NCI-H2227 (cell line): ENCODE measurements at regions not wholly inside any gene's neighbourhood (a gene's known extent, or its start where the extent isn't known, plus 50 kb on each side); places are given as distances from the start of the nearest gene placed in this dataset.

Experiments
- DNase-seq: peaks from one replicate; lab custom pipeline; 2025; ENCODE audit not compliant: unreplicated experiment; lab: John Stamatoyannopoulos, UW

DNA sequence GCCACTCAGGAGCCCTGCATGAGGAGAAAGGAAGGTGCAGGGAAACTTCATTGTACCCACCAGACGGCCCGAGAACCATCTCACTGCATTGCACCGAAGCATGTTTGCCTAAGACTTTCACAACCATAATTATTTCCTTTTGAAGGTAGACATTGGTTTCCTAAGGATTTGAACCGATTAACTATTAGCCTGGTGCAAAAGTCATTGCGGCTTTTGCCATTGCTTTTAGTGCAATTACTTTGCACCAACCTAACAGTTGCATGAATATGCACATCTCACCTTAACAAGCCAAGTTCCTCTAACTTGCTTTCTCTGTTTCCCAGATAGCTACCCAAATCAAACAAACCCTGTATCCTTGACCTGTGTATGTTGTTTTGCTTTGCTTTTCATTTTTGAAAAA lies 516.3 kb upstream of the ID2 start:
- DNase-seq, result no peak

DNA sequence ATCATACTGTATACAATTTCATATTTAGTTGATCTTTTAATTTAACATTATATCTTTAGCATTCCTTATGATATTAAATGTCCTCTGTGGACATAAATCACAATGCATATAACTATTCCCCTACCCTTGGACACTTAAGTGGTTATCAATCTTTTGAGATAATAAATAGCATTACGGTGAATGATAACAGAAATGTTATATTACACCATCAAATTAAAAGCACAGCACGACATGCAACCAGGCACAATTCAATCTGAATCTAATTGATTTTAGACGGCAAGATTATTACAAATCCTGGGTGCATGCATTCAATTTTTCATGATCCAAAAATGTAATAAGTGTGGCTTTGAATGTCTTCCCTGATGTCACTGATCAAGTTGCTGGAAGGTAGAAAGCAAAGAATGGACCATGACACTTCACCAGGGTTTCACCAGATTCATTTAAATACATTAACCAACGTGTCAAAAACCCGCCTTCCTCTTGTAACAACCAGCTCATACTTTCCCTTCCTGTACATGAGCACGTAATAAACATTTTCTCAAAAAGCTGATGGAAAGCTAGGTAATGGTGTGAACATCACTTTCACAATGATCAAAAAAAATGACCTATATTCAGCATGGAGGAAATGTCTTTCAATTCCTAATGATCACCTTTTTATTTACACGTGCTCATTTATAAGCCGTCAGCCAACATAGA lies 513.7 kb upstream of the ID2 start:
- DNase-seq, result no peak

DNA sequence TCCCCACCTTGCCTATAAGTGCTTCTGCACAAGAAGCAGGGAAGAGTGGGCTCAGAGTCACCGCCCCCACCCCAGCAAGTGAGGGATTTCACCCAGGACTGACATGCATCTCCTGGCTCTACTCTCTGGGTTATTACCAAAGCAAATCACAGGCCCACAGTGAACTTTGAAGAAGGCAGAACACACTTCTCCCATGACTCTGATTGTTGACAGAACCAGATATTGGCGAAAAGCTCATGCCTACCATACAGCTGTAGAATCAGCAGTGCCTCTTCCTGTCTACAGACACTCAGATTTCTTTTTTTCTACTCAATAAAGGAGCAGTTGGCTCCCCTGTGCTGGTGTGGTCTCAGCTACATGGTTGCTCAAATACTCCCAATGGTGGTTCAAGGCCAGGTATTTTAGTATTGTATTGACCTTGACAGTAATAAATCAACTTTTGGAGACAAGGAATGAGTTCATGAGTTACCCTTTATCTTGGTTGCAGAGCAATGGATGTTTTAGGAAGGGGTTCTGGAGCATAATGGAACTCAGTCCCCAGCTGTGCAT lies 512.9 kb upstream of the ID2 start:
- no peak for DNase-seq

DNA sequence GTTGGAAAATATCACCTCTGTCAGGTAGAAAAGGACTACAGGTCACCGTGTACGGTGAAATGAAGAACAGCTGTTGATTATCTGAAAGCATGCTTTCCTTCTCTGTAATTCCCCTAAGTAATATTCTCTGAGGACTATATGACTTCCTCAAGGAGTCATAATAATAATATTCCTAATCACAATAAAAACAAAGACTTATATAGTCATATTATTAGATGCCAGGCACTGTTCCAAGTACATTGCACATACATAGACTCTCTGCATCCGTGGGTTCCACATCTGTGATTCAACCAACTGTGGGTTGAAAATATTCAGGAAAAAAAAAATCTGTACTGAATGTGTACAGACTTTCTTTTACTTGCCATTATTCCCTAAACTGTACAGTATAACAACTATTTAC lies 512.4 kb upstream of the ID2 start:
- DNase-seq, result no peak

DNA sequence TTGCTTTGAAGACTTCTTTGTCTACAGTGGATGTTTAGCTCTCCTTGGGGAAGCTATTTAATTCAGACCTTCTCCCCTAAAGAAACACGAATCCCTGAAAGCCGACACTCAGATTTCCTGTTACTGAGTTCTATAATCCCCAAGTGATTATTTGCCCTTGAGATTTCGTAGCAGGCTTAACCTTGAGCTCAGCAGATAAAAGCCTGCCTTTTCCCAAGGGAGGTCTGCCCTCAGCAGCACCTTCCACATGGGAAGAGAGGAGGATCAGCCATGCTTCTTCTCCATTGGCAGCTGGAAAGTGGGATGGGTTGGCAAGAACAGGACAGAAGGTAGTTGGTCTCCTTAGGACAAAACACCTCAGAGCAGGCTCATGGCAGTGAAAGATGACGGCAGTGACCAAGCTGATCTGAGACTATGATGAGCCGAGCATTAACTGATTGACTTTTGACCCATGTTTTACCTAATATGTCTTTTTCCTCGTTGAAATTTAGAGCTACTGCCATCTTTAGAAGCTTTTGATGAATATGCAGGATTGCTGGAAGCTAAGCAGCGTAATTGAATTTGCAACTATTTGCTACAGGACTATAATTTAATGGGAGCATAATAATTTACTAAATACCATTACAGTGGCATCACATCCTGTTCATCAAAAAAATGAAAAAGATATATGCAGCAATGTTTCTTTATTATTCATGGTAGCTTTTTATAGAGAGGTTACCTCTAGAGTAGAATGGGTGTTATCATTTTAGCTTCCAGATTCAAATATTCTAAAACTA lies 511.1 kb upstream of the ID2 start:
- DNase-seq, result no peak

DNA sequence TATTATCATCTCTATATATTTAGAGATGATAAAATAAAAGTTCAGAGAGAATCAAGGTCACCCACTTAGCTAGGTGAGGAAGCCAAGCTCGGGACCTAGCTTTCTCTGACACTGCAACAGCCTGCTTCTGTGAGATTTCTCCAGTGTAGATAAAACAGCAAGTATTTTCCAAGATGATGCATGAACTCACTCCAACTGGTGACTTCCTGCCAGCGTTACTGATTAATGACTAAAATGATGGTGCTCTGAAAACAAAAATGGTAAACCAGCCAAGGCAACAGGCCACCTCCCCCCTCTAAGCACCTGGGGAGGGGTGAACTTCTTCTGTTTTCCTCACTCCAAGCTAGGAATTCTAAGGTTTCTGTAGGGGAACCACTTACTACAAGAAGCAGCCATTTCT lies 510.2 kb upstream of the ID2 start:
- DNase-seq, result no peak

DNA sequence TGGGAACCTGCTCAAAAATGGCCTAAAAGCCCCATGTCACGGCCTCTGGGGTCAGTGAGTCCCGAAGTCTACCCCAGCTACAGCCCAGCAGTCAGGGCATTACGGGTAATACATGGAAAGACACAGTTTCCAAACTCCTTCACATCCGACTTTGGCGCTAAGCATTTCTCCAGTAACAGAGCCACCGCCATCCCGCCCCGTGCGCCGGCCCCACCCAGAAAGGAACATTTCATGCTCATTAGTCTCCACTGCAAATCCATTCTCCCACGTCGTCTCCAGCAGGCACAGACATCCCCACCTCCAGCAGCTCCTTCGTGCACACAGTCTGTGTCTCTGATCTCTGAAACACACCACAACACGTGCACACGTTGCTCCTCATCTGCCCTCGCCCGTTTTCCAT lies 509.2 kb upstream of the ID2 start:
- DNase-seq, result no peak

DNA sequence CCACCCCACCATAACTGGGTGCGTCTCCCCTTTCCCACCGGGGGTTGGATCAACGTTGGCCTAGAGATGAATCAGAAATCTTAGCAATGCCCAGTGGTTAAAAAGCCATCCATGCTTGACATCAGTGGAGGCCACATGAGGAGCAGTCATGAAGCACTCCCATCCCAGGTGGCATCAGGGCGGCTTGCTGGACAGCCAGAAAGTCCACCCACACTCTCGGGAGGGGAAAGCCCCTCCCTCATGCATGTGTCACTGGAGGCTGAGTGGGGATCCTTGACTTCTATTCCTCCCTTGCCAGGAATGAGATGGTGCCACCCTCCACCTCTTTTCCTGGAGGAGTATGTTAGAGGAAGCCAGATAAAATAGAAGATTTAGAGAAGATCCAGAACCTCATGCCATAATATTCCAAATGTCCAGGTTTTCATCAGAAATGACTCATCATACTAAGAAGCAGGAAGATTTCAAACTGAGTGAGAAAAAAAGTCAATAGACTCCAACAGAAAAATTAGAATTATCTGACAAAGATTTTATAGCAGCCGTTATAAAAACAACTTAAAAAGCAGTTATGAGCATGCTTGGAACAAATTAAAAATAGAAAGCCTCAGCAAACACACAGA lies 507.1 kb upstream of the ID2 start:
- no peak for DNase-seq

DNA sequence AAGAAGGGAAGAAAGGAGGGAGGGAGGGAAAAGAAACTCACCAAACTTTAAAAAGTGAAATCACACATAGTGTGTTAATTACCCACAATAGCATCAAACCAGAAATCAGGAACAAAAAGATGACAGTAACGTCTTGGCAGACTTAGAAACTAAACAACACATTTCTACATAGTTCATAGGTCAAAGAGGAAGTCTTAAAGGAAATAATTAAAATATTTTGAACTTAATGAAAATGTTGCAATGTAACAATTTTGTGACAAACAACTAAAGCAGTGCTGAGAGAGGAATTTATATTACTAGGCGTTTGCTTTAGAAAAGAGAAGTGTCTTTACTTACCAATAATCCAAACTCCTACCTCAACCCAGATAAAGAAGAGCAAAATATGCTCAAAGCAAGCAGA lies 505.0 kb upstream of the ID2 start:
- no peak for DNase-seq

DNA sequence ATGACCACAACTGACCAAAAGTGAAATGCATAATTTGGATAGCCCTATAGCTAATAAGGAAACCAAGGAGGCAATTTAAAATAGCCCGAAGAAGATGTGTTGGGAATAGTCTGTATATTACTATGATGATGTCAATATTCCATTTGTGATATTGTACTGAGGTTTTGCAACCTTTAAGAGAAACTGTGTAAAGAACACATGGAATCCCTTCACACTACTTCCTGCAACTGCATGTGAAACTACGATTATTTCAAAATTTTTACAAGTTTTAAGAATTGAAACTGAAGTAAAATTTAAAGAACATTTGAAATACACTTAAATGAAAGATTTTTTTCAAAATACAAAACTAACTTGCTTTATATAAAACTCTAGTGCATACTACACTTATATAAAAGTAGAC lies 504.3 kb upstream of the ID2 start:
- DNase-seq, result no peak

DNA sequence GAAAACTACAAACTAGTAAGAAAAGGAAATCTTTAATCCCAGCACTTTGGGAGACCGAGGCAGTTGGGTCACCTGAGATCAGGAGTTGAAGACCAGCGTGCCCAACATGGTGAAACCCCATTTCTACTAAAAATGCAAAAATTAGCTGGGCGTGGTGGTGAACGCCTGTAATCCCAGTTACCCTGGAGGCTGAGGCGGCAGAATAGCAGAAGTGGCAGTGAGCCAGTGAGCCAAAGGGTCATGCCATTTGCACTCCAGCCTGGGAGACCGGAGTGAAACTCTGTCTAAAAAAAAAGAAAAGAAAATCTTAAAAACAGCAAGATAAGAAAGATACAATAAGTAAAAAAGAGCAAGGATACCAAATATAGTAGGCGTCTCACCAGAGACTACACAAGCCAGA lies 502.9 kb upstream of the ID2 start:
- DNase-seq, result no peak

DNA sequence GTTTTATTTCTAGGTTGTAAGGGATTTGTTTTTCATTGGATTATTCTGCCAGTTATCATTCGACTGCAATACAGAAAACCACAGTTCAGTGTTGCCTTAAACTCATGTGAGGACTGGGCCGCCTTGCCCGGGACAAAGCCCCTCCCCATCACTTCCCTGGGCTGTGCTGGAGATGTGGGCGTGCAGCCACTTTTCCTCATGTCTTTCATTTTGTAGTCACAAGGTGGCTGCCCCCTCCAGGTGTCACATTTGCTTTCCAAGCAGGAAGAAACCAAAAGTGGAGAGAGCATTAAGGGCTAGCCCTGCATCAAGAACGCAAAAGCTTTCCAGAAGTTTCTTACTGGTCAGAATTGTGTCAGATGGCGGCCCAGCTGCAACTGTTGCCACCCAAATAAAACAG lies 492.5 kb upstream of the ID2 start:
- DNase-seq, result no peak

DNA sequence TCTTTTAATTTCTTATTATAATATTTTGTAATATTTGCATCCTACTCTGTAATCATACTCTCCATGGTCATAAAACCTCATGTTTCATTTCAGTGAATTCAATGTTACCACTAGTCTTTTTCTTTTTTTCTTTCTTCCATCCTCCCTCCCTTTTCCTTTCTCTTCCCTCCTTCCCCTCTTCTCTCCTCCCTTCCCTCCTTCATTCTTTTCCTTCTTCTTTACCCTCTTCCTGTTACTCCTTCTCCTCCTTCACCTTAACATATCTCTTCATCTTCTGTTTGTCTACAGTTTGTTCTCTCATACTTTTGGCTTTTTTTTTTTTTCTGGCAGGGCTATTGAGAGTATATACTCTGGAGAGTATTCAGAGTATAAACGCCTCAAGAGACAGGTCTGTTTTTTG lies 491.6 kb upstream of the ID2 start:
- no peak for DNase-seq

DNA sequence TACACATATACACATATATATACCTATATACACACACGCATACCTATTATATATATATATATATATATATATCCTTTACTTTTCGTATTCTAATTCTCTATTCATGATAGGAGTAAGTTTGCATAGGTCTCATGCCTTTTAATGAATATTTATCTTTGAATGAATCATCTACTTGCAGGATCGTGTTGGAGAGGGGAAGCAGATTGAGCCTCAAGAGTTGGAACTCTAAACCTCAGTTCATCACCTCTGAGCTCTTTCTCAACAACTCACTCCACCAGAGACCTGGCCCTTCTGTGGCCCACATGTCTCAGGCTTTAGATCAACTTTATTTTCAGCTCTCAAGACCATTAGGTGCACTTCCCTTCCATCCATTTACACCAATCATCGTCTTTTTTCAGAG lies 490.4 kb upstream of the ID2 start:
- DNase-seq, result no peak

DNA sequence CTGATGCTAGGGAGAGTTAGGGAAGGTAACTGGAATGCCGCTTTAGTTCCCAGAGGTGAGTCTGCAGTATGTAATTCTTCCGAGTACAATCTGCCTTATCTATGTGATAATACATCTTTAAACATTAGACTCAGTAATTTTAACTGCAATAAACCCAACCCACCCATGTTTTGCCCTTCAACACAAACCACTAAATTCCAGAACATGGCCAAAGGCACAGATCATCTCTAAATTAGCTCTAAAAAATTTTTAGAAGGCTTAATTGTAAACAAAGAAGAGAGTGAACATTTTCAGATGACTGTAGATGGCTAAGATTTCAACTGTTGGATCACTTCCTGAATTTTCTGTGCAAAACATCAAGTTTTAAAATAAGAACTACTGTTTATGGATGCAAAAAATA lies 488.7 kb upstream of the ID2 start:
- DNase-seq, result no peak

DNA sequence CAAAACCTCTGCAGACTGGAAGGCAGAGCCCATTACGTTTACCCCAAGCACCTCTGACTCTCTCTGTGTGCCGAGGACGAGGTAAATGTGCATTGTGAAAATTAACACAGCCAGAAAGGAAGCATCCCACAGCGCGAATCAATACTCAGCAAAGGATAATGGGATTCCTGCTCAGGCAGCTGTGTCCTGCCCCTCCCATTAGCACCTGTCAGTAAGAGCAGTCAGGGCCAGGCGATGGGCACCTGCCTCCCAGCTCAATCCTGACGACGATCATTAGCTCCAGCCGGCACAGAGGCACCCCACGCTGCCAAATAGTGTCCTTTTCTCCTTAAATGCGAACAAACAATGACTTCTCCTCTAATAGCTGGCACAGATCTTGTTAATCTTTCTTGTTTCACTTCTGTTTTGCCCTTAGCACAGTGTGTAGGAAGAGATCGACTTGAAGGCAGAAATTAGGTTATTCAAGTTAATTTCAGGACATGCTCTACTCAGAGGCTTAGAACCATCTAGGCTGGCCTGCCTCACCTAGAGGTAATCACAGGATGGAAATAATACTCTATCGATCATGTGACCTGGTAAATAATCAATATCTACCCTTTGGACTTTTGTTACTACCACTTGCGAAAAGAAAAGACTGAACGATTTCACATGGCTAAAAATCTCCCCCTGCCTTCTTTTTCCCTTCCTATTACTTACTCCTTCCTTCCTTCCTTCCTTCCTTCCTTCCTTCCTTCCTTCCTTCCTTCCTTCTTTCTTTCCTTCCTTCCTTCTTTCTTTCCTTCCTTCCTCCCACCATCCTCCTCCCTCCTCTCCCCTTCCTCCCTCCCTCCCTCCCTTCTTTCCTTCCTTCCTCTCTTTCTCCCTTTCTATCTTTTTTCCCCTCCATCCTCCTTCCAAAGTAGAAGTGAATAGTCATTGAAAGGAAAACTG lies 487.9 kb upstream of the ID2 start:
- DNase-seq, result peak; percentile 96

DNA sequence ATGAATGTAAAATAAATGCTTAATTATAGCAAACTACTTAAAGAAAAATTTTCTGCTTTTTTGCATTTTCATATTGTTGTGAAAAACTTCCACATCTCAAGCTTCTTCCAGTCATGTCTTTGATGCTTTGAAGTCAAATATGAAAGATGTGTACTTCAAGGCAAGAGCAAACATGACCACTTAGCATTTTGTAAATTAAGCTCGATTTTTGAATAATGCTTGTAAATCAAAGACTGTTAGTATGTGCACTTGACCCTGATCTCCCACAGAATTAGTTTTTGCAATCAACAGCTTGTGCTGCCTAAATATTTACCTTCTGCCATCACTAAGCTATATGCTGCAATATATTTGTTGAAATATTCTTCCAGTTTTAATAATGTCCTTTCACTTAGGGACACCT lies 486.1 kb upstream of the ID2 start:
- no peak for DNase-seq

DNA sequence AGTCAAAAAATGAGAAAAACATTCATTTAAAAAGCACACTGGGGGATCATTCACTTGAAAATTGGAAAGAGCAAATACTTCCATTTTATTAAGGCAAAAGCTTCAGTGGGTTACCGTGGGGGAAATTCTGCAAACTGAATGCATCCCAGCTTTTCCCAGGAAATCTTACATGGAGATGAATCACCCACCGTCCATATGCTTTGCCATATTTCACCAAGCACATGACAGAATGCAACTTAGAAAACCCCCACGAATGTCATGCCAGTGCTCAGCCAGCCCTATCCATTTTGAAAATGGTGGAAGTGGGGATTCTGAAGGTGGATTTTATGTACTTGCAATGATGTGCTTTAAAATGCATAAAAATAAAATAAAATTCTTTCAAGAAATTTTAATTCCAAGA lies 485.5 kb upstream of the ID2 start:
- DNase-seq, result no peak

DNA sequence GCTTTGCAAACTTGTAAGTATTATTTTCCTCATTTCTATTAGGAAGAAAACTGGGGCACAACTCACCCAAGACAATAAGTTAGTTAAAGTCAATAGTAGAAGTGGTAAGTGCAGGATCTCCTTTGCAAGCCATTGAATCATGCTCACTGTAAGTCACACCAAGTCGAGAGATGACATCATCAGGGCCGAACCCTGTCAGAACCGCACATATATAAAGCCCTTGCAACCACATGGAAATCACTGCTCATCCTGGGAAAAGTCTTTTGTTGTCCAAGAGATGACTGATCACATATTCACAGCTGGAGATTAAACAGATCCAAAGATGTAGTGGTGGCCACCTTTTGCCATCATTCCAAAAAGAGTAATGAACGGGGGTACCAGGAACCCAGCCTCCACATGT lies 484.8 kb upstream of the ID2 start:
- no peak for DNase-seq

DNA sequence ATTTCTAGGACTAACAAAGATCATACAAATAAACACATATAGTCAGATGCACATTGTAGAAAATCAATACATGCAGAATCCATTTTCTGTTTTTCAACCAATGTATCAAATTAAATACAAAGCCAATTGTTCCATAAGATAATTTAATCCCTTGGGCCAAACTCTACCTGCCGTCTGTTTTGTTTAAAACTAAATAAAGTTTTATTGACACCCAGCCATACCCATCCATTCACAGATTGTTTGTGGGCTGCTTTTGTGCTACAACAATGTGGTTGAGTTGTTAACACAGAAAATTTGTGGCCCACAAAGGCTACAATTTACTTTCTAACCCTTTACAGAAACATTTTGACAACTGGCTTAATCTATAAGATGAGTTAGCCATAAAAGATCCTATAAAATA lies 484.0 kb upstream of the ID2 start:
- DNase-seq, result no peak

DNA sequence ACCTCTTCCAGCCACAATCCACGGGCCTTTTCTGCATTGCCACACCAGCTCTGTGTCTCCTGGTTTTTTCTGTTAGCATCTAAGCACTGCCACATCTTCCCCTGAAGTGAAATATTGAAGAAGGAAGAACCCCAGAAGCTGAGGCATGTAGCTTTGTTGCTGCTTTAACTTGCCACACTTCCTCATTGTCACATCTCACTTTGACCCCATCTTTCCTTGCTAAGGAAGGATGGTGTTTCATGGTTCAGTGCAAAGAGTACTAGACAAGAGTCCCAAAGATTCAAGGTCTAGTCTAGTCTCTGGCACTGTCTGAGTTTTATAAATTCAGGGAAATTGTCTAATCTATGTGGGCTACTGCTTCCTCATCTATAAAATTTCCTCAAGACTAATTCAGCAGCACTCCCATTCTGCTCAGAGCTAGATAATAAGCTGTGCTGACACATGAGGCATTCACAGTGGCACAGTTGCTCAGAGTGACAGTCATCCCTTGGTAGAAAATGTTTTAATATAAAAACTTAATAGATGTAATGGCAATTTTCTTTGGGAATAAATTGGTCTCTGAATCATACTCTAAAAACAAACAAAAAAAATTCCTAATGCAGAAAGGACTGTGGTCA lies 483.0 kb upstream of the ID2 start:
- DNase-seq, result no peak
